Loucy (cell line): ENCODE measurements at regions not wholly inside any gene's neighbourhood (a gene's known extent, or its start where the extent isn't known, plus 50 kb on each side); places are given as distances from the start of the nearest gene placed in this dataset.
A peak's percentile ranks its signal among the peaks of the same experiment; 100 is the strongest.

Experiments used
- H2AFZ ChIP-seq: fragments of 200-600 bp; sonication (generic); 2 replicates; pipeline ENCODE4 v1.6.0; 2016; ENCODE audit warnings: antibody characterized with exemption, mild to moderate bottlenecking, low read length, moderate library complexity
- H3F3A ChIP-seq: fragments of 200-600 bp; 2 replicates; pipeline ENCODE4 v1.6.0; 2016; ENCODE audit warnings: antibody characterized with exemption, low read depth, mild to moderate bottlenecking
- H3K27me3 ChIP-seq: fragments of 200-600 bp; sonication (generic); 2 replicates; pipeline ENCODE4 v1.6.1; 2014; ENCODE audit warnings: low read length, mild to moderate bottlenecking; ENCODE audit not compliant: insufficient read depth, poor library complexity, severe bottlenecking
- H3K36me3 ChIP-seq: fragments of 200-600 bp; sonication (generic); 2 replicates; pipeline ENCODE4 v1.6.1; 2016; ENCODE audit warnings: low read length; ENCODE audit not compliant: insufficient read depth
- H3K4me1 ChIP-seq: fragments of 200-600 bp; sonication (generic); 2 replicates; pipeline ENCODE4 v1.5.1; 2014; ENCODE audit warnings: low read length, mild to moderate bottlenecking; ENCODE audit not compliant: insufficient read depth, poor library complexity, severe bottlenecking
- H3K4me2 ChIP-seq: fragments of 200-600 bp; sonication (generic); 2 replicates; pipeline ENCODE4 v1.6.0; 2014; ENCODE audit warnings: antibody characterized with exemption, low read length, low read depth, mild to moderate bottlenecking; ENCODE audit not compliant: poor library complexity, severe bottlenecking
- H3K4me3 ChIP-seq: fragments of 200-600 bp; sonication (generic); 2 replicates; pipeline ENCODE4 v1.5.1; 2014; ENCODE audit warnings: low read length, mild to moderate bottlenecking, mixed read lengths; ENCODE audit not compliant: poor library complexity, severe bottlenecking
- H3K79me2 ChIP-seq: fragments of 200-600 bp; sonication (generic); 2 replicates; pipeline ENCODE4 v1.6.1; 2014; ENCODE audit warnings: low read length; ENCODE audit not compliant: insufficient read depth
- H3K9ac ChIP-seq: fragments of 200-600 bp; sonication (generic); 2 replicates; pipeline ENCODE4 v1.6.0; 2014; ENCODE audit warnings: mild to moderate bottlenecking, low read depth, low read length, moderate library complexity; ENCODE audit not compliant: poor library complexity, severe bottlenecking
- H3K9me2 ChIP-seq: fragments of 200-600 bp; sonication (generic); replicated peaks from 2 replicates; pipeline ENCODE4 v1.6.1; 2016; ENCODE audit warnings: low read depth, low read length, mixed read lengths
- H3K9me3 ChIP-seq: fragments of 200-600 bp; sonication (generic); 2 replicates; pipeline ENCODE4 v1.6.1; 2014; ENCODE audit warnings: mild to moderate bottlenecking, antibody characterized with exemption, low read length, low read depth; ENCODE audit not compliant: insufficient read depth
- H4K20me1 ChIP-seq: fragments of 200-600 bp; sonication (generic); 2 replicates; pipeline ENCODE4 v1.6.0; 2014; ENCODE audit warnings: antibody characterized with exemption, low read length, mild to moderate bottlenecking; ENCODE audit not compliant: insufficient read depth, poor library complexity, severe bottlenecking
- EZH2phosphoT487 ChIP-seq: fragments of 200-600 bp; IDR thresholded peaks from 2 replicates; pipeline ENCODE4 v1.6.1; 2018; ENCODE audit warnings: antibody characterized with exemption, mild to moderate bottlenecking, moderate library complexity, borderline replicate concordance
- TF ChIP-seq, protein P1 (sequence below): fragments of 200-600 bp; sonication (generic); conservative IDR thresholded peaks from 2 replicates; pipeline ENCODE4 v1.5.1; 2014; ENCODE audit warnings: mild to moderate bottlenecking, antibody characterized with exemption, low read length

- Histone ChIP-seq H3K9ac (no peak overlapping the region), H3K79me2 (no peaks in the 10 kb centered on the region), H4K20me1 (no peaks in the 10 kb centered on the region), H3K4me3 (no peak overlapping the region), H3K4me2 (no peak overlapping the region), H3K27me3 (no peaks in the 10 kb centered on the region), H2AFZ (no peak overlapping the region), H3K9me3 (no peaks in the 10 kb centered on the region), H3K36me3 (no peaks in the 10 kb centered on the region), H3F3A (no peaks in the 10 kb centered on the region), H3K9me2 (no peaks in the 10 kb centered on the region), H3K4me1 (peaks cover 13% of the 10 kb centered on the region)
- TF ChIP-seq, protein P1, sequence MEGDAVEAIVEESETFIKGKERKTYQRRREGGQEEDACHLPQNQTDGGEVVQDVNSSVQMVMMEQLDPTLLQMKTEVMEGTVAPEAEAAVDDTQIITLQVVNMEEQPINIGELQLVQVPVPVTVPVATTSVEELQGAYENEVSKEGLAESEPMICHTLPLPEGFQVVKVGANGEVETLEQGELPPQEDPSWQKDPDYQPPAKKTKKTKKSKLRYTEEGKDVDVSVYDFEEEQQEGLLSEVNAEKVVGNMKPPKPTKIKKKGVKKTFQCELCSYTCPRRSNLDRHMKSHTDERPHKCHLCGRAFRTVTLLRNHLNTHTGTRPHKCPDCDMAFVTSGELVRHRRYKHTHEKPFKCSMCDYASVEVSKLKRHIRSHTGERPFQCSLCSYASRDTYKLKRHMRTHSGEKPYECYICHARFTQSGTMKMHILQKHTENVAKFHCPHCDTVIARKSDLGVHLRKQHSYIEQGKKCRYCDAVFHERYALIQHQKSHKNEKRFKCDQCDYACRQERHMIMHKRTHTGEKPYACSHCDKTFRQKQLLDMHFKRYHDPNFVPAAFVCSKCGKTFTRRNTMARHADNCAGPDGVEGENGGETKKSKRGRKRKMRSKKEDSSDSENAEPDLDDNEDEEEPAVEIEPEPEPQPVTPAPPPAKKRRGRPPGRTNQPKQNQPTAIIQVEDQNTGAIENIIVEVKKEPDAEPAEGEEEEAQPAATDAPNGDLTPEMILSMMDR = no peak
- TF ChIP-seq EZH2phosphoT487 = no peak
Measured at GRCh38 chr11:24078018-24078417, 418.8 kb upstream of the LUZP2 start.

GRCh38 chr11:24082241-24082640, 414.6 kb upstream of the LUZP2 start:
- Histone ChIP-seq H4K20me1 (no peaks in the 10 kb centered on the region), H3K36me3 (no peaks in the 10 kb centered on the region), H3K9me3 (no peaks in the 10 kb centered on the region), H3K4me3 (no peak overlapping the region), H3K4me1 (peaks cover 13% of the 10 kb centered on the region), H2AFZ (0 out of 2 replicates have a peak overlapping the region, but pooled peaks have one; percentile 7), H3K4me2 (no peak overlapping the region), H3K27me3 (no peaks in the 10 kb centered on the region), H3K9ac (no peak overlapping the region), H3K9me2 (no peaks in the 10 kb centered on the region), H3F3A (no peaks in the 10 kb centered on the region), H3K79me2 (no peaks in the 10 kb centered on the region)
- no peak for TF ChIP-seq EZH2phosphoT487

- H3K9me3 ChIP-seq = no peaks in the 10 kb centered on the region
- peaks cover 13% of the 10 kb centered on the region for H3K4me1 ChIP-seq
- no peaks in the 10 kb centered on the region for H3K36me3 ChIP-seq
- no peaks in the 10 kb centered on the region for H3K9me2 ChIP-seq
- no peaks in the 10 kb centered on the region for H4K20me1 ChIP-seq
- H3F3A ChIP-seq = no peaks in the 10 kb centered on the region
- no peak overlapping the region for H3K4me2 ChIP-seq
- no peak overlapping the region for H3K4me3 ChIP-seq
- no peaks in the 10 kb centered on the region for H3K27me3 ChIP-seq
- no peaks in the 10 kb centered on the region for H3K79me2 ChIP-seq
- no peak overlapping the region for H2AFZ ChIP-seq
- H3K9ac ChIP-seq = no peak overlapping the region
- TF ChIP-seq, protein P1 = no peak
- TF ChIP-seq EZH2phosphoT487 = no peak
Measured at GRCh38 chr11:24082860-24083259, 414.0 kb upstream of the LUZP2 start.

DNA sequence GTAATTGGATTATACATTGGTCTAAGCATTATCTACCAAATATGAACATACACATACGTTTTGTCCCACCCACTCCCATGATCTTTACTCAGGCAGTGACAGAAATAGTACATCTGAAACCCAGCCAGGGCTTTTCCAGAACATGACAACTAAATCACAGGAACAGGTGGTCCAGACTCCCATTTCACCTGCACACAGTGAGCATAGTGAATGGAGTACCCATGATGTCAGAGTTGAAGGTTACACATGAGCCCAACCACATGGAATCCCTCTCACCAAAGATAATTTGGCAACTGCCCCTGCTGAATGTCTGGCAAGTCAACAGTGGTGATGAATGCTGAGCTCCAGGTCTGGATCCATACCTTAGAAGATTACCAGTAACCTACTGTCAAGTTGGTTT, 411.9 kb upstream of the LUZP2 start:
- no peaks in the 10 kb centered on the region for H3K36me3 ChIP-seq
- peaks cover 12% of the 10 kb centered on the region for H3K4me1 ChIP-seq
- H2AFZ ChIP-seq = no peak overlapping the region
- no peaks in the 10 kb centered on the region for H3K27me3 ChIP-seq
- H3K79me2 ChIP-seq = no peaks in the 10 kb centered on the region
- H3K9ac ChIP-seq = no peak overlapping the region
- no peak overlapping the region for H3K4me3 ChIP-seq
- H3K4me2 ChIP-seq = no peak overlapping the region
- H3F3A ChIP-seq = no peaks in the 10 kb centered on the region
- no peaks in the 10 kb centered on the region for H3K9me3 ChIP-seq
- H4K20me1 ChIP-seq = no peaks in the 10 kb centered on the region
- TF ChIP-seq, protein P1 = no peak
- TF ChIP-seq EZH2phosphoT487 = no peak
- H3K9me2 ChIP-seq = no peaks in the 10 kb centered on the region
